Suprapubic skin (tissue), 3 donors: ENCODE measurements at regions not wholly inside any gene's neighbourhood (a gene's known extent, or its start where the extent isn't known, plus 50 kb on each side); places are given as distances from the start of the nearest gene placed in this dataset.

ENCODE experiments used
- EP300 ChIP-seq: sonication (generic); formaldehyde crosslinking; IDR thresholded peaks from one replicate; pipeline ENCODE4 v1.6.1; 2017; ENCODE audit warnings: antibody characterized with exemption
- POLR2A ChIP-seq, 2 donors: fragments of 450-650 bp; IDR thresholded peaks; one replicate each; pipeline ENCODE4 v1.6.1; 2017; ENCODE audit warnings: antibody characterized with exemption in 2 of 2, mild to moderate bottlenecking in 2 of 2, moderate library complexity in 2 of 2
- TF ChIP-seq, protein P1 (sequence below), 2 donors: fragments of 200-600 bp in 1 of 2; fragments of 450-650 bp in 1 of 2; sonication (generic) in 1 of 2; IDR thresholded peaks; one replicate each; pipeline ENCODE4 v1.5.1; 2016 to 2019; ENCODE audit warnings: antibody characterized with exemption in 2 of 2, mild to moderate bottlenecking in 1 of 2, moderate library complexity in 1 of 2

DNA sequence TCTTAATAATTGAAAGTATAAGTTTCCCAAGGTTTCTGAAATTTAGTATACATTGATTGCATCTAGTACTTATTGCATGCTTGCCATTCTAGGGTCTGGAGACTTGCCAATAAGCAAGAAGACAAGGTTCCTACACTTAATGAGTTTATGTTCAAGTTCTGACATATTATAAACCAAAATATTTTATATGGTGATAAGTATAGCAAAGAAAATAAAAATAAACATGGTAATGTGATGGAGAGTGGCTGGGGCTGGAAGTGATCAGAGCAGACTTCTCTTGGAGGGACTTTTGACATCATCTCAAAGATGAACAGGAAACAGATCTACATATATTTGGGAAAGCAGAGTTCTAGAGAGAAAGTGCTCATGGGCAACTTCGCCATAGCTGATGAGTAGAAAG lies 119.5 kb upstream of the EPHA4 start:
- TF ChIP-seq, protein P1, sequence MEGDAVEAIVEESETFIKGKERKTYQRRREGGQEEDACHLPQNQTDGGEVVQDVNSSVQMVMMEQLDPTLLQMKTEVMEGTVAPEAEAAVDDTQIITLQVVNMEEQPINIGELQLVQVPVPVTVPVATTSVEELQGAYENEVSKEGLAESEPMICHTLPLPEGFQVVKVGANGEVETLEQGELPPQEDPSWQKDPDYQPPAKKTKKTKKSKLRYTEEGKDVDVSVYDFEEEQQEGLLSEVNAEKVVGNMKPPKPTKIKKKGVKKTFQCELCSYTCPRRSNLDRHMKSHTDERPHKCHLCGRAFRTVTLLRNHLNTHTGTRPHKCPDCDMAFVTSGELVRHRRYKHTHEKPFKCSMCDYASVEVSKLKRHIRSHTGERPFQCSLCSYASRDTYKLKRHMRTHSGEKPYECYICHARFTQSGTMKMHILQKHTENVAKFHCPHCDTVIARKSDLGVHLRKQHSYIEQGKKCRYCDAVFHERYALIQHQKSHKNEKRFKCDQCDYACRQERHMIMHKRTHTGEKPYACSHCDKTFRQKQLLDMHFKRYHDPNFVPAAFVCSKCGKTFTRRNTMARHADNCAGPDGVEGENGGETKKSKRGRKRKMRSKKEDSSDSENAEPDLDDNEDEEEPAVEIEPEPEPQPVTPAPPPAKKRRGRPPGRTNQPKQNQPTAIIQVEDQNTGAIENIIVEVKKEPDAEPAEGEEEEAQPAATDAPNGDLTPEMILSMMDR (IDR thresholded peaks at IDR 0.05) = no peak
- TF ChIP-seq POLR2A (IDR thresholded peaks at IDR 0.05) = no peak
- TF ChIP-seq EP300 = no peak
